ENCODE measurements at regions not wholly inside any gene's neighbourhood (a gene's known extent, or its start where the extent isn't known, plus 50 kb on each side); places are given as distances from the start of the nearest gene placed in this dataset.

- Histone ChIP-seq H3K27ac (ENCODE audit: insufficient read length, low read depth, low read length) (no peak overlapping the region), H4K91ac (ENCODE audit: insufficient read length, low read depth, low read length) (no peak overlapping the region), H3K4me2 (ENCODE audit: insufficient read depth, insufficient read length, low read length) (no peak overlapping the region), H3K79me2 (ENCODE audit: insufficient read depth, low read length) (no peaks in the 10 kb centered on the region), H2BK120ac (ENCODE audit: low read depth, low read length, poor library complexity, severe bottlenecking) (no peak overlapping the region), H3K23me2 (ENCODE audit: insufficient read length, low read depth, low read length, poor library complexity, severe bottlenecking) (no peaks in the 10 kb centered on the region), H3T11ph (ENCODE audit: low read length) (no peak overlapping the region), H2BK15ac (ENCODE audit: low read depth, low read length) (no peak overlapping the region), H3K4ac (ENCODE audit: low read depth, low read length) (no peak overlapping the region), H2BK5ac (ENCODE audit: insufficient read length, low read length) (no peak overlapping the region), H3K23ac (ENCODE audit: insufficient read length, low read depth, low read length) (no peak overlapping the region), H3K56ac (ENCODE audit: insufficient read length, low read depth, low read length) (no peak overlapping the region), H2BK12ac (ENCODE audit: insufficient read length, low read depth, low read length) (no peak overlapping the region), H3K79me1 (ENCODE audit: insufficient read depth, low read depth, low read length, poor library complexity, severe bottlenecking) (no peaks in the 10 kb centered on the region), H4K20me1 (ENCODE audit: control insufficient read depth, insufficient read depth, insufficient read length) (no peaks in the 10 kb centered on the region), H2AK5ac (ENCODE audit: insufficient read length, low read length) (no peak overlapping the region), H3K14ac (ENCODE audit: insufficient read depth, low read length) (no peak overlapping the region), H2BK20ac (ENCODE audit: low read depth, low read length, poor library complexity, severe bottlenecking) (no peak overlapping the region), H3K9me3 (ENCODE audit: control insufficient read depth, low read depth, low read length) (no peaks in the 10 kb centered on the region), H4K8ac (replicated peaks; ENCODE audit: insufficient read length, low read depth, low read length) (no peak overlapping the region), H3K4me1 (ENCODE audit: insufficient read depth, low read length) (no peaks in the 10 kb centered on the region), H3K27me3 (ENCODE audit: insufficient read depth, low read length) (peaks cover 6% of the 10 kb centered on the region; the same call in 1 of the 2 replicates), H3K18ac (ENCODE audit: insufficient read length, low read depth, low read length) (no peak overlapping the region), H3K9ac (ENCODE audit: extremely low read depth, insufficient read length, low read length) (no peak overlapping the region), H4K5ac (ENCODE audit: insufficient read length, low read depth, low read length) (no peak overlapping the region), H2AFZ (ENCODE audit: low read length) (no peak overlapping the region)
- H3K27ac Mint-ChIP-seq, result no peak overlapping the region
- no peaks in the 10 kb centered on the region for H3K9me3 Mint-ChIP-seq
- no peaks in the 10 kb centered on the region for H3K4me1 Mint-ChIP-seq
- no CpG with 5 or more reads among the region's 10 CpGs for WGBS (ENCODE audit: extremely low coverage, insufficient read length, low lambda C conversion rate)
- H3K36me3 Mint-ChIP-seq (ENCODE audit: insufficient read depth in 1 of 3, low read depth in 3 of 3), result no peaks in the 10 kb centered on the region; a peak in 1 of 7 replicates
- H3K27me3 Mint-ChIP-seq (ENCODE audit: low read depth), result peaks cover 97% of the 10 kb centered on the region
- DNase-seq, result no peak
- no peak overlapping the region; a peak in 1 of 5 replicates for H3K4me3 Mint-ChIP-seq
- no peak for TF ChIP-seq CTCF (conservative IDR thresholded peaks at IDR 0.05)
Measured at GRCh38 chr22:22812031-22812905, 75.3 kb upstream of the IGLL5 start.
